HFF-Myc (cell line): ENCODE measurements at regions not wholly inside any gene's neighbourhood (a gene's known extent, or its start where the extent isn't known, plus 50 kb on each side); places are given as distances from the start of the nearest gene placed in this dataset.
"Not testable (repeated sequence)": the region's sequence is repeated elsewhere in the genome, so short reads cannot be mapped to it uniquely, and the experiment has no call there.

Source experiments
- DNase-seq: peaks from one replicate; pipeline ENCODE4 v3.0.0-alpha.2; 2011; ENCODE audit warnings: low read depth; ENCODE audit errors: extremely low read depth
- H3K4me3 ChIP-seq: replicated peaks from 2 replicates; pipeline ENCODE4 v1.5.1; 2011; ENCODE audit warnings: low read depth, mild to moderate bottlenecking, control low read depth, low read length
- CTCF ChIP-seq: IDR thresholded peaks from 2 replicates; pipeline ENCODE4 v1.5.1; 2012; ENCODE audit warnings: mild to moderate bottlenecking, low read depth, low read length, control low read depth; ENCODE audit errors: missing control alignments

DNA sequence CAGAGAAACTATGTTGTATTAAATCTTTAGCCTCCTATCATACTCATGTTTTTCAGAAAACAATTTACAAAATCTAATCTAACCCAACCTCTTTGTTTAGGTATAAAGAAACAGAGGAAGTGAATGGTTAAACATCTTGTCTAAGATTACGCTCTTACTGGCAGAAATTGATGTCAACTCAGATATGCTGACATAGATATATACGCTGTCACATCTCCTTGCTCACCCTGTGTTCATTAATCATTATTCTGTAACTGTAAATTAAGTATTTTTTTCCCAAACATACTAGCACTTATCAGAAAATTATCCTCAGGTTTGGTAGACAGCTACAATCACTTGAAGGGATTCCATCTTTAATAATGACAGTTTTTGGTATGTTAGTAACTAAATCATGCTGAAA is 1127.6 kb upstream of the SEL1L start:
- no peak overlapping the region for H3K4me3 ChIP-seq
- no peak for TF ChIP-seq CTCF
- no peak for DNase-seq

DNA sequence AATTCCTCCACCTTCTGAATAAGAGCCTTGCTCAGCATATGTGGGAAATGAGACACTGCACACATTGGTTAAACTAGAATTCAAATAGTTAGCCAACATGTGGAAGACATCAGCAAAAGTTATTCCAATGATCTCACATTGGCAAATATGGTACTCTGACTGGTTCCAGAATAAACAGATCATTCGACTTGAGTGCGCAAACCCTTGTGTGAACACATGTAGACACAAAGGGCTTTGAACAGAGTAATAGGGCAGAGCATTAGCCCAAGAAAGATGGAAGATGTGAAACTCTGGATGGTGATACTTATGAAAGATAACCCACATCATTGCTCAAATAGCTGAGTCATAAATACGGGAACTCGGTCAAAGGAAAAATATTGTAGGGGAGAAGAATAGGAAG is 1133.4 kb upstream of the SEL1L start:
- no peak overlapping the region for H3K4me3 ChIP-seq
- no peak for DNase-seq
- no peak for TF ChIP-seq CTCF

- TF ChIP-seq CTCF, result no peak
- no peak for DNase-seq
- H3K4me3 ChIP-seq, result no peak overlapping the region
Observed at GRCh38 chr14:82667501-82667900, 1133.8 kb upstream of the SEL1L start.

DNA sequence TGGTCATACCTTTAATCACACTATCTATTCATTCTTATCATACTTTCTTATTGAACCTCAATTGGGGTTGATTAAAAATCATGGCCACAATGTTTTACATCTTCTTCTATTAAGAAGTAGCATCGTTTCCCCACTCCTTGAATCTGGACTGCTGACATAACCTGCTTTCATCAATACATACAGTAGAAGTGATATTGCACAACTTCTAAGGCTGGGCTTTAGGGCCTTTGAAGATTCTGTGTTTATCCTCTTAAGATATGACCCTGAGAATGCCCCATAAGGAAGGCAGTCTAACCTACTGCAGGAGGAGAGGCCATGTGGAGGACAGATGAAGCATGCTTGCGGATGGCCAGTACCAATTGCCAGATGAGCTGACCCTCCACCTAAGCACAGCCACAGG is 1142.8 kb upstream of the SEL1L start:
- no peak for TF ChIP-seq CTCF
- no peak for DNase-seq
- no peak overlapping the region for H3K4me3 ChIP-seq

- no peak for TF ChIP-seq CTCF
- DNase-seq, result no peak
- H3K4me3 ChIP-seq, result no peak overlapping the region
Observed at GRCh38 chr14:82689948-82690347, 1156.3 kb upstream of the SEL1L start.

DNA sequence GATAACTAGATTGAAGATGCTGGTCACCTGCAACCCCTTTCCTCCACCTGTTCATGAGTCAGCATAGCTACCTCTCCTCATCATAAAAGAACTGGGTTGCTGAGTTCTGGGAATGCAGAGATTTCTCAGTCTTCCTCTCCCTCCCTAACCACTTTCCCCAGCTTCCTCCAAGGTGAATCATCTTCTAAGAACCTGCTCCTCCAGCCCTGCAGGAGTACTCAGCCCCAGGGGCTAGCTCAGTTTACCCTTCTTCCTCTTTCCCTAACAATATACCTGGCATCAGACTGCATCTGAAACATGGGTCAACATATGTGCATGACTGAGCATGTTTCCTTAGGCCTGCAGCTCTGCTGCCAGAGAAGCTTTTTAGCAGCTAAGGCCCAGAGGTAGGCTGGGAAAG is 1157.5 kb upstream of the SEL1L start:
- H3K4me3 ChIP-seq, DNase-seq: not testable (repeated sequence)

GRCh38 chr14:82694820-82695219 is 1161.2 kb upstream of the SEL1L start:
- no peak for TF ChIP-seq CTCF
- H3K4me3 ChIP-seq, result no peak overlapping the region
- no peak for DNase-seq
